ENCODE measurements at regions not wholly inside any gene's neighbourhood (a gene's known extent, or its start where the extent isn't known, plus 50 kb on each side); places are given as distances from the start of the nearest gene placed in this dataset.

- no peak for TF ChIP-seq CTCF (IDR thresholded peaks at IDR 0.05)
- no peak for TF ChIP-seq POLR2A (IDR thresholded peaks at IDR 0.05)
Observed at GRCh38 chr12:76178452-76178851, 94.0 kb upstream of the NAP1L1 start.
